Breast epithelium (tissue), 4 donors: ENCODE measurements at regions not wholly inside any gene's neighbourhood (a gene's known extent, or its start where the extent isn't known, plus 50 kb on each side); places are given as distances from the start of the nearest gene placed in this dataset.

ENCODE experiments used
- DNase-seq, 2 donors: peaks; one replicate each; pipeline ENCODE4 v3.0.0-alpha.2; 2019; ENCODE audit warnings: low spot score in 2 of 2
- H3K27ac ChIP-seq, 2 donors: fragments of 200-600 bp; sonication (generic) in 1 of 2; one replicate each; pipeline ENCODE4 v1.5.1; 2016 to 2019; ENCODE audit warnings: mild to moderate bottlenecking in 1 of 2
- H3K27me3 ChIP-seq, 2 donors: fragments of 200-600 bp; sonication (generic) in 1 of 2; one replicate each; pipeline versions ENCODE4 v1.5.1 to v1.6.0; 2017 to 2019; ENCODE audit warnings: control low read depth in 1 of 2, mild to moderate bottlenecking in 1 of 2
- H3K36me3 ChIP-seq: fragments of 200-600 bp; one replicate; pipeline ENCODE4 v1.5.1; 2019
- H3K4me1 ChIP-seq, 2 donors: fragments of 200-600 bp; sonication (generic); one replicate each; pipeline ENCODE4 v1.5.1; 2016 to 2019; ENCODE audit warnings: control low read depth in 1 of 2
- H3K4me3 ChIP-seq, 3 donors: fragments of 200-600 bp; sonication (generic); 1 replicate in 2 of 3; 2 replicates in 1 of 3; pipeline ENCODE4 v1.5.1; 2016 to 2019; ENCODE audit warnings: mild to moderate bottlenecking in 3 of 3, moderate library complexity in 2 of 3
- H3K9me3 ChIP-seq, 2 donors: fragments of 200-600 bp; sonication (generic) in 1 of 2; one replicate each; pipeline ENCODE4 v1.5.1; 2016 to 2019; ENCODE audit warnings: control low read depth in 1 of 2
- CTCF ChIP-seq, 3 donors: fragments of 450-650 bp; IDR thresholded peaks; one replicate each; pipeline ENCODE4 v1.5.1; 2016 to 2017; ENCODE audit warnings: antibody characterized with exemption in 3 of 3, mild to moderate bottlenecking in 3 of 3, moderate library complexity in 3 of 3
- POLR2A ChIP-seq: fragments of 450-650 bp; IDR thresholded peaks from one replicate; pipeline ENCODE4 v1.6.1; 2016; ENCODE audit warnings: antibody characterized with exemption, mild to moderate bottlenecking, moderate library complexity
- POLR2AphosphoS5 ChIP-seq, 3 donors: sonication (generic); formaldehyde crosslinking; IDR thresholded peaks; one replicate each; pipeline ENCODE4 v1.6.1; 2017; ENCODE audit warnings: antibody characterized with exemption in 3 of 3
- intact Hi-C: fragments of 100-400 bp; cut with DNase I; formaldehyde crosslinking; loops from one replicate; pipeline ENCODE4 v1.15.1; 2023; ENCODE audit warnings: low total_unique reads

- H3K4me3 ChIP-seq, result no peak overlapping the region
- H3K27me3 ChIP-seq, result no peaks in the 10 kb centered on the region
- intact Hi-C loops, result no loop called here
- TF ChIP-seq POLR2A (no peak), POLR2AphosphoS5 (IDR thresholded peaks at IDR 0.05) (no peak), CTCF (IDR thresholded peaks at IDR 0.05) (no peak)
- no peak overlapping the region for H3K27ac ChIP-seq
- DNase-seq, result no peak
- no peaks in the 10 kb centered on the region for H3K36me3 ChIP-seq
- no peaks in the 10 kb centered on the region for H3K9me3 ChIP-seq
- no peaks in the 10 kb centered on the region for H3K4me1 ChIP-seq
These were observed 1573.4 kb downstream of the EFNA5 start for GRCh38 chr5:106097340-106097739.

- Histone ChIP-seq H3K27ac (no peak overlapping the region), H3K4me1 (no peaks in the 10 kb centered on the region), H3K4me3 (no peak overlapping the region), H3K27me3 (no peaks in the 10 kb centered on the region), H3K36me3 (no peaks in the 10 kb centered on the region), H3K9me3 (no peaks in the 10 kb centered on the region)
- intact Hi-C loops, result no loop called here
- DNase-seq, result no peak
- TF ChIP-seq POLR2A, result no peak
- TF ChIP-seq CTCF (IDR thresholded peaks at IDR 0.05), result no peak
- no peak for TF ChIP-seq POLR2AphosphoS5 (IDR thresholded peaks at IDR 0.05)
These were observed 1575.9 kb downstream of the EFNA5 start for GRCh38 chr5:106094839-106095238.

- peak; percentile 41 to 87 for DNase-seq
- H3K9me3 ChIP-seq, result no peaks in the 10 kb centered on the region
These were observed 1576.5 kb downstream of the EFNA5 start for GRCh38 chr5:106094204-106094607.

GRCh38 chr5:106093134-106093533, 1577.6 kb downstream of the EFNA5 start:
- no peaks in the 10 kb centered on the region for H3K9me3 ChIP-seq
- H3K4me3 ChIP-seq, result no peak overlapping the region
- H3K4me1 ChIP-seq, result no peaks in the 10 kb centered on the region
- H3K27me3 ChIP-seq, result no peaks in the 10 kb centered on the region
- H3K36me3 ChIP-seq, result no peaks in the 10 kb centered on the region
- intact Hi-C loops, result no loop called here
- DNase-seq, result no peak
- no peak overlapping the region for H3K27ac ChIP-seq
- TF ChIP-seq POLR2A (no peak), POLR2AphosphoS5 (IDR thresholded peaks at IDR 0.05) (no peak), CTCF (IDR thresholded peaks at IDR 0.05) (no peak)

More at GRCh38 chr5:106094204-106094607, 1576.5 kb downstream of the EFNA5 start:
- no peaks in the 10 kb centered on the region for H3K4me1 ChIP-seq
- H3K4me3 ChIP-seq, result no peak overlapping the region
- no peaks in the 10 kb centered on the region for H3K36me3 ChIP-seq
- H3K27ac ChIP-seq, result no peak overlapping the region
- H3K27me3 ChIP-seq, result no peaks in the 10 kb centered on the region
- TF ChIP-seq POLR2A (no peak), POLR2AphosphoS5 (IDR thresholded peaks at IDR 0.05) (no peak), CTCF (IDR thresholded peaks at IDR 0.05) (no peak)
- intact Hi-C loops, result no loop called here

GRCh38 chr5:106092455-106092854, 1578.3 kb downstream of the EFNA5 start:
- TF ChIP-seq POLR2AphosphoS5 (IDR thresholded peaks at IDR 0.05) (no peak), CTCF (IDR thresholded peaks at IDR 0.05) (no peak), POLR2A (no peak)
- no peak overlapping the region for H3K27ac ChIP-seq
- H3K4me1 ChIP-seq, result no peaks in the 10 kb centered on the region
- no peaks in the 10 kb centered on the region for H3K27me3 ChIP-seq
- H3K4me3 ChIP-seq, result no peak overlapping the region
- H3K9me3 ChIP-seq, result no peaks in the 10 kb centered on the region
- no peak for DNase-seq
- no peaks in the 10 kb centered on the region for H3K36me3 ChIP-seq
- intact Hi-C loops, result no loop called here
